ENCODE measurements at regions not wholly inside any gene's neighbourhood (a gene's known extent, or its start where the extent isn't known, plus 50 kb on each side); places are given as distances from the start of the nearest gene placed in this dataset.

- no peak for TF ChIP-seq CTCF (IDR thresholded peaks at IDR 0.05; ENCODE audit: low read depth, low read length)
- no peak overlapping the region for H3K4me3 ChIP-seq (replicated peaks in 1 of 2; ENCODE audit: low read depth in 2 of 2, low read length in 2 of 2)
- DNase-seq (ENCODE audit: low read depth in 2 of 2): peak; percentile 72 to 74
These were observed 179.5 kb downstream of the REEP3 start for GRCh38 chr10:63700631-63701156.

- no peak for TF ChIP-seq CTCF (IDR thresholded peaks at IDR 0.05; ENCODE audit: low read depth, low read length)
- DNase-seq (ENCODE audit: low read depth in 2 of 2): no peak
- H3K4me3 ChIP-seq (replicated peaks in 1 of 2; ENCODE audit: low read depth in 2 of 2, low read length in 2 of 2): no peak overlapping the region
These were observed 180.9 kb downstream of the REEP3 start for GRCh38 chr10:63702092-63702491.

GRCh38 chr10:63703113-63703670, 182.0 kb downstream of the REEP3 start:
- H3K4me3 ChIP-seq (replicated peaks in 1 of 2; ENCODE audit: low read depth in 2 of 2, low read length in 2 of 2): no peak overlapping the region
- DNase-seq (ENCODE audit: low read depth in 2 of 2): peak; percentile 33 to 38
- TF ChIP-seq CTCF (IDR thresholded peaks at IDR 0.05; ENCODE audit: low read depth, low read length): no peak

GRCh38 chr10:63703740-63704345, 182.6 kb downstream of the REEP3 start:
- DNase-seq (ENCODE audit: low read depth in 2 of 2): no peak
- TF ChIP-seq CTCF (IDR thresholded peaks at IDR 0.05; ENCODE audit: low read depth, low read length): no peak
- no peak overlapping the region for H3K4me3 ChIP-seq (replicated peaks in 1 of 2; ENCODE audit: low read depth in 2 of 2, low read length in 2 of 2)

GRCh38 chr10:63707254-63707910, 186.2 kb downstream of the REEP3 start:
- H3K4me3 ChIP-seq (replicated peaks in 1 of 2; ENCODE audit: low read depth in 2 of 2, low read length in 2 of 2): no peak overlapping the region
- peak; percentile 99 for DNase-seq (ENCODE audit: low read depth in 2 of 2)
- no peak for TF ChIP-seq CTCF (IDR thresholded peaks at IDR 0.05; ENCODE audit: low read depth, low read length)

GRCh38 chr10:63708421-63708820, 187.2 kb downstream of the REEP3 start:
- TF ChIP-seq CTCF (IDR thresholded peaks at IDR 0.05; ENCODE audit: low read depth, low read length): no peak
- no peak for DNase-seq (ENCODE audit: low read depth in 2 of 2)
- H3K4me3 ChIP-seq (replicated peaks in 1 of 2; ENCODE audit: low read depth in 2 of 2, low read length in 2 of 2): no peak overlapping the region
